AG08395 (cell line): ENCODE measurements at regions not wholly inside any gene's neighbourhood (a gene's known extent, or its start where the extent isn't known, plus 50 kb on each side); places are given as distances from the start of the nearest gene placed in this dataset.
"Not testable (repeated sequence)": the region's sequence is repeated elsewhere in the genome, so short reads cannot be mapped to it uniquely, and the experiment has no call there.

Experiments used
- DNase-seq: peaks from one replicate; pipeline ENCODE4 v3.0.0; 2012; ENCODE audit warnings: mixed read lengths, low spot score

- DNase-seq: no peak
Measured at GRCh38 chr15:24733659-24734058, 58.1 kb downstream of the NPAP1 start.

- no peak for DNase-seq
Measured at GRCh38 chr15:24734396-24734795, 58.8 kb downstream of the NPAP1 start.

GRCh38 chr15:24745290-24745689 is 69.7 kb downstream of the NPAP1 start:
- no peak for DNase-seq

- no peak for DNase-seq
Measured at GRCh38 chr15:24746094-24746493, 70.5 kb downstream of the NPAP1 start.

- DNase-seq: no peak
Measured at GRCh38 chr15:24747376-24747775, 71.8 kb downstream of the NPAP1 start.

- no peak for DNase-seq
Measured at GRCh38 chr15:24748812-24749439, 73.4 kb downstream of the NPAP1 start.

GRCh38 chr15:24752354-24752753 is 76.8 kb downstream of the NPAP1 start:
- no peak for DNase-seq

- no peak for DNase-seq
Measured at GRCh38 chr15:24756101-24756500, 80.5 kb downstream of the NPAP1 start.

GRCh38 chr15:24760066-24760465 is 84.5 kb downstream of the NPAP1 start:
- DNase-seq: no peak

- DNase-seq: peak; percentile 11
Measured at GRCh38 chr15:24761704-24762302, 86.2 kb downstream of the NPAP1 start.

GRCh38 chr15:24763891-24764290 is 88.3 kb downstream of the NPAP1 start:
- no peak for DNase-seq

- DNase-seq: no peak
Measured at GRCh38 chr15:24764375-24765171, 89.0 kb downstream of the NPAP1 start.

GRCh38 chr15:24766511-24767133 is 91.0 kb downstream of the NPAP1 start:
- DNase-seq: no peak

GRCh38 chr15:24772266-24772665 is 96.7 kb downstream of the NPAP1 start:
- DNase-seq: no peak

- peak; percentile 75 for DNase-seq
Measured at GRCh38 chr15:24772686-24773373, 97.3 kb downstream of the NPAP1 start.

- DNase-seq: no peak
Measured at GRCh38 chr15:24777307-24777706, 101.7 kb downstream of the NPAP1 start.

GRCh38 chr15:24784506-24784905 is 108.9 kb downstream of the NPAP1 start:
- DNase-seq: no peak

GRCh38 chr15:24786347-24786746 is 110.8 kb downstream of the NPAP1 start:
- no peak for DNase-seq

- not testable (repeated sequence) for DNase-seq
Measured at GRCh38 chr15:24802624-24803023, 127.0 kb downstream of the NPAP1 start.

- DNase-seq: no peak
Measured at GRCh38 chr15:24819680-24820079, 135.1 kb upstream of the SNRPN start.

- no peak for DNase-seq
Measured at GRCh38 chr15:24823473-24823872, 131.3 kb upstream of the SNRPN start.

GRCh38 chr15:24832282-24832681 is 122.5 kb upstream of the SNRPN start:
- no peak for DNase-seq
